NCI-H1092 treated with DMSO at 0.1 percent for 48 hours (cell line): ENCODE measurements at regions not wholly inside any gene's neighbourhood (a gene's known extent, or its start where the extent isn't known, plus 50 kb on each side); places are given as distances from the start of the nearest gene placed in this dataset.
"Not testable (repeated sequence)": the region's sequence is repeated elsewhere in the genome, so short reads cannot be mapped to it uniquely, and the experiment has no call there.

Experiments
- DNase-seq: peaks from one replicate; lab custom pipeline; 2025; lab: John Stamatoyannopoulos, UW

DNA sequence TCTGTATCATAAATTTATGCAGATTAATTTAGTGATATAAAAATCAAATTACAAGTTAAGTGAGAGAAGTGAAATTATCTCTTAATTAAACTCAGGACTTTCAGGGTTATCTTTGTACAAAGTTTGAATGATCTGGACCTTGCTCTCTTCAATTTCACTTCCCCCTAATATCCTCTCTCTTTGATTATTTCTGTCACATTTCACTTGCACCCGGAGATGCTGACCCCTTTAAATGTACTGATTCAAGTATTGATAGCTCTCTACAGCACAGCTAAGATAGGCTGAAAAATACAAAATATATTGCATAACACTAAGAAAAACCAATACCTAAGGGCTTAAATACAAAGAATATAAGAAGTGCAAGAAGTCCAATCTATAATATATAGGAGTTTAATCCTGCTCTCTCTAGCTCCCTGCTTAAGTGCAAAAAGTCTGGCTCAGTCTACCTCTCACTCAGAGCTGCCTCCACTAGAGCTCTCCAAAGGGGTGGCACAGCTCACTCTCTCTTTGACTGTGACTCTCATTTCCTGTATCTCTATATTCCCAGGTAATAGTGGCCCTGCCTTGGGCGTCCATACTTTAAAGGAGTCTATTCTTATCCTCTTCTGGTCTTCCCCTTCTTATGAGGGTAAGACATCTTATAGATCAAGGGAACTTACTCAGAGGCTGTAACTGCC, 588.4 kb downstream of the RFPL4B start:
- no peak for DNase-seq

DNA sequence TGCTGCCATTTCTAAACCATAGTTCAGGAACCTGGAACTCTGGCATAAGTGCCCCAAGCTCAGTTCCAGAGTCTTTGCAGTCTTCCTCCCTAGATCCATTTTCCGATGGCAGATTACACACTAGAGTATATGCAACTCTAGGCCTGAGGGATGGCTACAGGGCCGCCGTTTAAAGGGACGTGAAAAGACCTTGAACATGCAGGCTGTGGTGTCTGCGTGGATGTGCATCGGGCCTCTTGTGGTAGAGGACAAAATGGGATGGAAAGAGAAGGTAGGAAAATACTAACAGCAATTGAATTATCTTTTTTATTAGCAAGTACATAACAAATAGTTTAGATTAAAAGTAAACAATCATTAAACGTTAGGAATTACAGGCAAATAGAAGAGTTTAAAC, 588.9 kb downstream of the RFPL4B start:
- DNase-seq = no peak

DNA sequence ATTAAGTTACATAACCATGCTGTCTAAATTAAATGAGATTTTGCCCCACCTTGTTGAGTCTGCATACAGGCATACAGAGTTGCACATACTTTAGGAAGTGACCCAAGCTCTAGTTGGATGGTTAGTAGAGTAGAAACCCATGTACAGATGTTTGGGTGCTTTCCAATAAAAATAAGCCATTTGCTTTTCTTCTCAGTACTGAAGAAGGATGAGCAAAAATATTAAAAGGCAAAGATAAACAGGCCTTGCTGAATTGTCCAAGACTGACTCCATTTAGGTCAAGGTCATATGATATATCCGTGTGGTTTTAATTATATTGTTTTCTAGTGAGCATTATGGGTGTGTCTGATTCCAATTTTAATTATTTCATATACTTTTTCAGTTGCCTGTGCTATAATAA, 589.4 kb downstream of the RFPL4B start:
- DNase-seq = no peak

DNA sequence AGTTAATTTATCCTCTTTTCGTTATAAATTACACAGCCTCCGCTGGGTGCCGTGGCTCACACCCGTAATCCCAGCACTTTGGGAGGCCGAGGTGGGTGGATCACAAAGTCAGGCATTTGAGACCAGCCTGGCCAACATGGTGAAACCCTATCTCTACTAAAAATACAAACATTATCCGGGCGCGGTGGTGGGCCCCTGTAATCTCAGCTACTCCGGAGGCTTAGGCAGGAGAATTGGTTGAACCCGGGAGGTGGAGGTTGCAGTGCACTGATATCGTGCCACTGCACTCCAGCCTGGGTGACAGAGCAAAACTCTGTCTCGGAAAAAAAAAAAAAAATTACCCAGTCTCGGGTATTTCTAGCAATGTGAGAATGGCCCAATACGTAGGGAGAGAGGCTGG, 590.6 kb downstream of the RFPL4B start:
- not testable (repeated sequence) for DNase-seq

DNA sequence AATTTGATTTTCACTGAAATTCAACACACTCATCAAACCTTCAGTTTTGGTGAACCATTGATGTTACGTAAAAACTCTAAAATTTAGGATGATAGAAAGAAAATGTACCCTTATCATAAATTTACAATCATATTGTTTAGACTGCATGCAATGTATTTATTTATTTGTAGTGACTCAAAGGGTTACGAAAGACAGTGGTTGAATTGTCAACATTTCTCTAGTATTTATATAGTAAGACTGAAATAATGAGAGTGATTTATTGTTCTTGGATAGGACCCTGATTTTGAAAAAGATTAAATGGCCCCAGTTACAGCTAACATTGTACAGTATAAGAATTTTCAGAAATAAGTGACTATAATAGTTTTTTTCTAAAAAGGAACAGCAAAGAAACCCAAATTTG, 591.5 kb downstream of the RFPL4B start:
- no peak for DNase-seq

DNA sequence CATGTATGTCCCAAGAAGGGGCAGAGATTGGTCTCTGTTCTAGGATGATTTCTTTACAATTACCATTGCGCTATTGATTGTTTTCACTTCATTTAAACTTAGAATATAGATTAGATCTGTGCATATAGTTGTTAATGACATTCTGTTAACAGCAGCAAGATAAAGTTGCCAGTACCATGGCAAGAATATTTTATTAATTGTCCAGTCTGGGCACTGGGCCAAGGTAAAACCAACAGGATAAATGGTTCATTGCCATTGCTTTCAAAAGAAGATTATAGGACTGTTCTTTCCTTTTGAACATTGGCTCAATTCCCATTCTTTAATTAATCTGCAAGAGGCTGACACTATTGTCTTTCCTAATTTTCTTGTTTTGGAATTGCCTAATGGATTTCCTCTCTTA, 592.4 kb downstream of the RFPL4B start:
- peak; percentile 51 for DNase-seq

DNA sequence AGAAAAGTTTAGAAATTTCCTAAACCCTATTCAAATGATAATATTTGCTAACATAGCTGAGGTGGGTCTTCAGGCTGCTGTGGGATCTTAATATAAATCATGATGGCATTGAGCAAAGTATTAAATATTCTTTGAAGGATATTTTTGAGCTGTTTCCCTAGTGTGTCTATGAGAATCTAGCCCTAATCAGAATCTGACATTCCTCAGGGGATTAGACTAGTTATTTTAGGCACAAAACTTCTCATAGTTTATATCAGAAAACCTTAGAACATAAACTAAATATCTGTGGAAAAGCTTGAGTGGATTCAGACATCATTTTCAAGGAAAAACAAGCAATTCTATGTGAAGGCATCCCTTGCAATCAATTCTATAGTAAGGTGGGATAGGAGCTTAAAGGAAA, 594.5 kb downstream of the RFPL4B start:
- no peak for DNase-seq

DNA sequence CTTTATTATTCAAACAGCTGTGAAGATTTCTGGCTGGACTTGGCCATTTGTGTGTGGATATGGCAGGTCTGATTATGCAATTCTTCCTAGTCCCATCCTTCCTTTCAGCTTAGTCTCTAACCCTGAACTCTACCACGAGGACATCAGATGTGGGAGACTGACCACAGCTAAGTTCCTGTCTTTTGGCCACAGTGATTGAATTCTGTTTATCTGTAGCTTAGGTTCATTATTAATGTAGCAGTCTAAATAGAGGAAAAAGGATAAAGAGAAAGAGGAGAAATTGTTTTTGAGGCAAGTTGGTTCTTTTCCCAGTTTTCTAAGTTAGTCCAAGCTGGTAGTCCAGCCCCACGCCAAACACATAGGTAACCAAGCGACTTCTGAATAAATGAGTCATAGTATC, 598.9 kb downstream of the RFPL4B start:
- DNase-seq = no peak

DNA sequence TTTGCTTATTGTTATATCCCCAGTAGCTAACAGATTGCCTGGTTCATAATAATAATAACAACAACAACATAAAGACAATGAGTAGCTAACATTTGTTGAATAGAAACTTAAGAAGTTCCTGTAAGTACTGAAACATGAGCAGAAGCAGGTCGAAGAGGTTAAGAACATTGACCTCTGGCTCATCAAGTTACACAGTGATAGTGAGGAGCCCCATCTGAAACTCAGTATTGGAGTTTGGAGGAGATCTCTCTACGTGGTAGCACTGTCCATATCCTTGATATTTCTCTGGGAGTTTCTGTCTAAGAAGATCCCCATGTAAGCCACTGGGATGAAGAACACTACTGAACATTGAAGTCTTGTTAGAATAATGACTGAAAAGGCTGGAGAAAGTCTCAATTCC, 600.4 kb downstream of the RFPL4B start:
- no peak for DNase-seq

DNA sequence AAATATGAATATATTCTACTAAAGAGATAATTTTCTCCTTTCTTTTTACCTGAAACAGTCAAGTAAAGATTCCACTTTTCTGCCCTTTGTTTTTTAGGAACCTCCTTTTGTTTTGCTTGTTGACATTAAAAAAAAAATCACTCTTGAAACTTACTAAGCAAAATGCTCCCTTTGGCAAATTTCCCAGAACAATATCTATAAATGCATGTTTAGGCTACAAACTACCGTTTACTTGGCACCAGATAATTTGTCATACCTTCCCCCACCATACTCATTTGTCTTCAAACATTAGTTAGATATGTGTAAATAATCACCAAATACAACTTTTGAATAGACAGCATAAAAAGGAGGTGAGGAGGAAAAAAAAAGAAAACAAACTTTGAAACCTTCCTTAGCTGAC, 604.7 kb downstream of the RFPL4B start:
- peak; percentile 58 for DNase-seq

DNA sequence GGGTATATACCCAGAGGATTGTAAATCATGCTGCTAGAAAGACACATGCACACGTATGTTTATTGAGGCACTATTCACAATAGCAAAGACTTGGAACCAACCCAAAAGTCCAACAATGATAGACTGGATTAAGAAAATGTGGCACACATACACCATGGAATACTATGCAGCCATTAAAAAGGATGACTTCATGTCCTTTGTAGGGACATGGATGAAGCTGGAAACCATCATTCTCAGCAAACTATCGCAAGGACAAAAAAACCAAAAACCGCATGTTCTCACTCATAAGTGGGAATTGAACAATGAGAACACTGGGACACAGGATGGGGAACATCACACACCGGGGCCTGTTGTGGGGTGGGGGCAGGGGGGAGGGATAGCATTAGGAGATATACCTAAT, 608.6 kb downstream of the RFPL4B start:
- DNase-seq = not testable (repeated sequence)

DNA sequence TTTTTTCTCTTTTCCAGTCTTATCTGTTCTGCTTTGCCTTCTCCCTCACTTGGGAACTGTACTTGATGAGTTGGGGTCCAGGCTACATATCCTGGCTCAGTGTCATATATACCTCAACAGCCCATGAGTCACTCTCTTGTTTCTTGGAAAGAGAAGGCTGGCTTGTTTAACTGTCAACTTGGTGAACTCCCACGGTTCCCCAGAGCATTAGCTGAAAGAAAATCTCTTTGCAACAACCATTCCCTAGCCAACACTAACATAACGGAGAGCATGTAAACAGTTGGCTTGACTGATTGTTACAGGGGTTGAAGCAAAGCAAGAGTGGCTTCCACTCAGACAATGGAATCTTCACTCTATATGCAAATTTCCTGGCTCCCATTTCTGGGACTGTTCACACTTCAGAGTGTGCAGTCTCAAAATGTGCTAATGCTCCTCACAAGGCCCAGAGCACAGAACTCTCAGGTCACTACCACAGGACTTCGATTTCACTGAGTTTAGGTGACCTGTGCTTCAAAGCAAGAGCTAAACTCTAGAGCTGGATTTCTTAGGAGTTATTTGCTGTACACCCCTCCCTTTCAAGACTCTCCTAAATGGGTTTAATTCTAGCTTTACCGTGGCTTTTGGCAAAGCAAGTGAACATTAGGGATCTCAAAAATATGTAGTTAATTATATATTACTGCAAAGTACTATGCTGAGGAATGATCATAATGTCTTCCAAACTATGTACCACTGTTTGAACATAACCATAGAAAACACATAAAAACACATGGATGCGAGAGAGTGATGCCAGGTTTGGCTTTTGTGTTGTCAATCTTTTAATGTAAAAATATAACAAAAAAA, 609.8 kb downstream of the RFPL4B start:
- DNase-seq = no peak

DNA sequence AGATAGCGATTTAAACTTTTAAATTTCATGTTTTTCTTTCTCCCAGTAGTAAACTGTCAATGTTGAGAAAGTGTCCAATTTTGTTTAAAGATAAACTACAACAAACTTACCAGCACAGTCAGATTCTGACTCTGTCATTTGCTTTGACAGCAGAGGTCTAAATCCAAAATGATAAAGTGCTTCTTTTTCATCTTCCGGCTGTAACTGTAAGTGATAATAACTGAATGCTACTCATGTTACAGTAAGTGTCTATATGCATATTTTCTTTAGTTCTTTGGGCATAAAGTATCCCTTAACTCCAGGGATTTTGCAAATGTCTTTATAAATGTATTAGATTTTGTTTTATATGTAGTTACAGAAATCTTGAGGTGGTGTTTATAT, 610.4 kb downstream of the RFPL4B start:
- DNase-seq = no peak

DNA sequence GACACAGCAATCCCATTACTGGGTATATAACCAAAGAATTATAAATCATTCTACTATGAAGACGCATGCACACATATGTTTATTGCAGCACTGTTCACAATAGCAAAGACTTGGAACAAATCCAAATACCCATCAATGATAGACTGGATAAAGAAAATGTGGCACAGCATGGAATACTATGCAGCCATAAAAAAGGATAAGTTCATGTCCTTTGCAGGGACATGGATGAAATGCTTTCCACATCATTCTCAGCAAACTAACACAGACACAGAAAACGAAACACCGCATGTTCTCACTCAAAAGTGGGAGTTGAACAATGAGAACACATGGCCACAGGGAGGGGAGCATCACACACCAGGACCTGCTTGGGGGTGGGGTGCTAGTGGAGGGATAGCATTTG, 613.0 kb downstream of the RFPL4B start:
- DNase-seq = not testable (repeated sequence)

DNA sequence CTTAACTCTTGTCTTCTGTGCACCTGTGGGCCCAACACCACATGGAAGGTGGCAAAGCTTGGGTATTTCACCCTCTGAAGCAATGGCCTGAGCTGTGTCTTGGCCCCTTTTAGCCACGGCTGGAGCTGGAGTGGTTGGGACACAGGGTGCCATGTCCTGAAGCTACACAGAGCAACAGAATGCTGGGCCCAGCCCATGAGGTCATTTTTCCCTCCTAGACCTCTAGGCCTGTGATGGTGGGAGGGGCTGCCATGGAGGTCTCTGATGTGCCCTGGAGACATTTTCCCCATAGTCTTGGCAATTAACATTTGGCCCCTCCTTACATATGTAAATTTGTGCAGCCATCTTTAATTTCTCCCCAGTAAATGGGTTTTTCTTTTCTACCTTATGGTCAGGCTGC, 620.8 kb downstream of the RFPL4B start:
- no peak for DNase-seq

DNA sequence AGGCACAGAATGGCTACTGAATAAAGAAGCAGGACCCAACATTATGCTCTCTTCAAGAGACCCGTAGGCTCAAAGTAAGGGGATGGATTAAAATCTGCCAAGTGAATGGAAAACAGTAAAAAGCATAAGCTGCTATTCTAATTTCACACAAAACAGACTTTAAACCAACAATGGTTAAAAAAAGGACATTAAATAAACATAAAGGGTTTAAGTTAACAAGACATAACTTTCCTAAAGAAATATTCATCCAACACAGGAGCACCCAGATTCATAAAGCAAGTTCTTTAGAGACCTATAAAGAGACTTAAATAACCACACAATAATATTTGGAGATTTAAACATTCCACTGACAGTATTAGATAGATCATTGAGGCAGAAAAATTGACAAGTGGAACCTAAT, 624.5 kb downstream of the RFPL4B start:
- DNase-seq = no peak

DNA sequence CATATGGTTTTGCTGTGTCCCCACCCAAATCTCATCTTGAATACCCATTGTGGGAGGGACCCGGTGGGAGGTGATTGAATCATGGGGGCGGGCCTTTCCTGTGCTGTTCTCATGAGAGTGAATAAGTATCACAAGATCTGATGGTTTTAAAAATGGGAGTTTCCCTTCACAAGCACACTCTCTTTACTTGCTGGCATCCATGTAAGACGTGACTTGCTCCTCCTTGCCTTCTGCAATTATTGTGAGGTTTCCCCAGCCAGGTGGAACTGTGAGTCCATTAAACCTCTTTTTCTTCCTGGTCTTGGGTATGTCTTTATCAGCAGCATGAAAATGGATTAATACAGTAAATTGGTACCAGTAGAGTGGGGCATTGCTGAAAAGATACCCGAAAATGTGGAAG, 627.8 kb downstream of the RFPL4B start:
- not testable (repeated sequence) for DNase-seq

DNA sequence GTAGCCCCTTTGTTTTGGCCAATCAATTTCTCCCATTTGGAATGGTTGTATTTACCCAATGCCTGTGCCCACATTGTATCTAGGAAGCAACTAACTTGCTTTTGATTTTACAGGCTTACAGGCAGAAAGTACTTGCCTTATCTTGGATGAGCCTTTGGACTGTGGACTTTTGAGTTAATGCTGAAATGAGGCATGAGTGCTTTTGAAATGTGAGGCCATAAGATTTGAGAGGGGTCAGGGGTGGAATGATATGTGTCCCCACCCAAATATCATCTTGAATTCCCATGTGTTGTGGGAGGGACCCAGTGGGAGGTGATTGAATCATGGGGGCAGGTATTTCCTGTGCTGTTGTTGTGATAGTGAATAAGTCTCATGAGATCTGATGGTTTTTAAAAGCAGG, 629.4 kb downstream of the RFPL4B start:
- not testable (repeated sequence) for DNase-seq

DNA sequence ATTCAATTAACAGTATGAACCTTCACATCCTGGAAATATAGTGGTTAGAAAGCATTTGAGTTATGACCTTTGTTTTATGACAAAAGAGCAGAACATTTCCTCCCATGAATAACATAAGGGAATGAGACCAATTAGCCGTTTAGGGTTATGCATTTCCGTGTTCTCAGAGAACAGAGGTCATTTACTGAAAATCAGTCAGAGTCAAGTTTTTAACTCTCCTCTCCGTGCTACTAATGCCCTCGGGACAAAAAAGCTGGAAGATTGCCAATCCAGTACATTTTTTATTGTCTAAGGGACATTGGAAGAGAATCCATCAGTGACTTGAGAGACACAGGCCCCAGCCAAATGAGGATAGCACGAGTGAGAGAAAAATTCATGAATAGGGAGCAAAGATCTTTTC, 632.7 kb downstream of the RFPL4B start:
- no peak for DNase-seq

DNA sequence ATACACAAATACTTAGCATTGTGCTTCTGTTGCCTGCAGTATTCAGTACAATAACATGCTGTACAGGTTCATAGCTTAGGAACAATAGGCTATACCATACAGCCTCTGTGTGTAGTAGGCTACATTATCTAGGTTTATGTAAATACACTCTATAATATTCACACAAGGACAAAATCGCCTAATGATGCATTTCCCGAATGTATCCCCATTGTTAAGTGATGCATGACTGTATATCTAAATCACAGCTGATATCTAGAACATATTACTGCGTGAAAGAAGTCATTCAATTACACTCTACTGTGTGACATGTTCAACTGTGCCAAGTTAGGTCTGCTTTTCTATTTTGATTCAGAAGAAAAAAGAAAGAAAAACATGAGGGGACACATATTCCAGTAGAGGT, 633.5 kb downstream of the RFPL4B start:
- DNase-seq = no peak

DNA sequence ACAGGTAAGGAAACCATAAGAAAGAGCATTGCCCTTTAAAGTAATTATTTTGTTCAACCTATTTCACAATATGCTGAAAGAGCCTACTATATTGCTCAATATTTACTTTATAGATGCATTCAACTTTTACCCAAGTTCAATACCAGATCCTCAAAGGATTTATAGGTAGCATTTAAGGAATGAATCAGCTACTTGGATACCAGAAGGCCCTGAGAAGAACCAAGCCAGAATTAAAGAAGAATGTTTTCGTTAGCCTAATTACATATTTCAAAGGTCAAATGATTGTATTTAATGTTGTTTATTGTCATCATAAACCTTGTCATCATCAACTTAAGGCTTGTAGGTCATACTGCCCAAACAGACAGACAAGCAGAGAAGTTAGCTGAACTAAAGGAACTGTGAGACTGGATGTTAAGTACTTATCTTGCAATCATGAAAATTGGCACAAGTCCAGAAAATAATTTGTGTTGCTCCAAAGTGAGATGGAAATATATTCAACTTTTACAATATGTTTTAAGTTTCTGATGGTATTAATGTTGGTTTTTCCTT, 636.7 kb downstream of the RFPL4B start:
- DNase-seq = no peak

DNA sequence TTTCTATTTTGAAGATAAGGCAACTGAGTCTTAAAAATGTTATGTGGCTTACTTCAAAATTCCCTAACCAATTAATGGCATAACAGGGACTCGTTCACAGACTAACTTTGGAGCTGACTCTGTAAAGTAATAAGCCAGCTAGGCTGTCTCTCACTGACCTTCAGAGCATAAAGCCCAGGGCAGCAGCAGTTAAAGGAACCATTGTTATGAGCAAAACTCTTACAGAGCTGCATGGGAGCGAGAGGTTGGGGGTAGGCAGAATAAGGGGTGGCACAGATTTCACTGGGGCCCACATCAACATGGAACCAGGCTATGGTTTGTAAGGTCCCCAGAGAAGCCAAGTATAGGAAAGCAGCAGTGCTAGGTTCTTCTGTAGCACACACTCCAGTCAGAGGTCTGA, 637.8 kb downstream of the RFPL4B start:
- DNase-seq = no peak

DNA sequence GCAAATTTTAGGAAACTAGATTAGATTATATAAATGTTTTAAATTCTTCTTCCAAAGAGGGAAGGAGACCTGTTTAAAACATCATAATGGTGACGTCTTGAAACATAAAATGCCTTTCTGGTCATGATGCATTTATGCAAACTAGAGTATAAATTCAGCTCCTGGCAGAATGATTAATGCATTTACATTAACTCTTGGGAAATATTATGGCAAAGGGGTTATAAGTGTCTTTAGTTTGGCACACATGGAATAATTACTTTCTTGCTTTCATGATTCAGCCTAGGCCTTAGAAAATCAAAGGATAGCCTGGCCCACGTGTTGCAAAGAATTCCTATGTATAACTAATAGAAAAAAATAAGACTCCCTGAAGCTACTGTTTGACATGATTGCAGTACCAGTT, 639.2 kb downstream of the RFPL4B start:
- DNase-seq = no peak

DNA sequence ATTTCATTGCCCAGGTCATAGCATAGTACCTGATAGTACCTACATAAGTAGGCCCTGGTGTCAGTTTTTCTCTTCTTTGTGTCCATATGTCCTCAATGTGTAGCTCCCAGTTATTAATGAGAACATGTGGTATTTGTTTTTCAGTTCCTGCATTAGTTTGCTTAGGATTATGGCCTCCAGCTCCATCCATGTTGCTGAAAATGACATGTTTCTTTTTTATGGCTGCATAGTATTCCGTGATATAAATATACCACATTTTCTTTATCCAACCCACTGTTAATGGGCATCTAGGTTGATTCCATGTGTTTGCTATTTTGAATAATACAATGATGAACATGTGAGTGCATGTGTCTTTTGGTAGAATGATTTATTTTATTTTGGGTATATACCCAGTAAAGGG, 641.6 kb downstream of the RFPL4B start:
- no peak for DNase-seq
